ENCODE measurements at regions not wholly inside any gene's neighbourhood (a gene's known extent, or its start where the extent isn't known, plus 50 kb on each side); places are given as distances from the start of the nearest gene placed in this dataset.
"Not testable (repeated sequence)": the region's sequence is repeated elsewhere in the genome, so short reads cannot be mapped to it uniquely, and the experiment has no call there.

GRCh38 chr14:29355331-29355730 is 572.3 kb downstream of the PRKD1 start:
- no peak for DNase-seq (ENCODE audit: low read depth in 2 of 2)

- no peak for DNase-seq (ENCODE audit: low read depth in 2 of 2)
Measured at GRCh38 chr14:29355846-29356245, 571.8 kb downstream of the PRKD1 start.

- DNase-seq (ENCODE audit: low read depth in 2 of 2), result no peak
Measured at GRCh38 chr14:29360656-29361055, 567.0 kb downstream of the PRKD1 start.

- no peak for DNase-seq (ENCODE audit: low read depth in 2 of 2)
Measured at GRCh38 chr14:29370024-29370423, 557.6 kb downstream of the PRKD1 start.

- peak in 1 of 2 donors; percentile 77 for DNase-seq (ENCODE audit: low read depth in 2 of 2)
Measured at GRCh38 chr14:29376237-29376636, 551.4 kb downstream of the PRKD1 start.

- no peak for DNase-seq (ENCODE audit: low read depth in 2 of 2)
Measured at GRCh38 chr14:29380826-29381225, 546.8 kb downstream of the PRKD1 start.

GRCh38 chr14:29388571-29388970 is 539.1 kb downstream of the PRKD1 start:
- DNase-seq (ENCODE audit: low read depth in 2 of 2), result no peak

- peak in 1 of 2 donors; percentile 1 for DNase-seq (ENCODE audit: low read depth in 2 of 2)
Measured at GRCh38 chr14:29390081-29390832, 537.4 kb downstream of the PRKD1 start.

GRCh38 chr14:29391231-29391630 is 536.4 kb downstream of the PRKD1 start:
- no peak for DNase-seq (ENCODE audit: low read depth in 2 of 2)

- no peak for DNase-seq (ENCODE audit: low read depth in 2 of 2)
Measured at GRCh38 chr14:29391801-29392200, 535.8 kb downstream of the PRKD1 start.

- no peak for DNase-seq (ENCODE audit: low read depth in 2 of 2)
Measured at GRCh38 chr14:29392287-29392686, 535.4 kb downstream of the PRKD1 start.

- DNase-seq (ENCODE audit: low read depth in 2 of 2), result no peak
Measured at GRCh38 chr14:29403091-29403490, 524.6 kb downstream of the PRKD1 start.

GRCh38 chr14:29410581-29410980 is 517.1 kb downstream of the PRKD1 start:
- no peak for DNase-seq (ENCODE audit: low read depth in 2 of 2)

- DNase-seq (ENCODE audit: low read depth in 2 of 2), result not testable (repeated sequence)
Measured at GRCh38 chr14:29414931-29415330, 512.7 kb downstream of the PRKD1 start.

GRCh38 chr14:29419736-29420135 is 507.9 kb downstream of the PRKD1 start:
- DNase-seq (ENCODE audit: low read depth in 2 of 2), result peak; percentile 11 to 55

- DNase-seq (ENCODE audit: low read depth in 2 of 2), result no peak
Measured at GRCh38 chr14:29421156-29421728, 506.4 kb downstream of the PRKD1 start.

GRCh38 chr14:29425705-29426482 is 501.8 kb downstream of the PRKD1 start:
- no peak for DNase-seq (ENCODE audit: low read depth in 2 of 2)

- peak; percentile 44 to 92 for DNase-seq (ENCODE audit: low read depth in 2 of 2)
Measured at GRCh38 chr14:29442696-29443095, 485.0 kb downstream of the PRKD1 start.

- DNase-seq (ENCODE audit: low read depth in 2 of 2), result no peak
Measured at GRCh38 chr14:29444216-29444615, 483.4 kb downstream of the PRKD1 start.

GRCh38 chr14:29444805-29445204 is 482.8 kb downstream of the PRKD1 start:
- DNase-seq (ENCODE audit: low read depth in 2 of 2), result no peak

GRCh38 chr14:29446971-29447370 is 480.7 kb downstream of the PRKD1 start:
- DNase-seq (ENCODE audit: low read depth in 2 of 2), result no peak

GRCh38 chr14:29451941-29452340 is 475.7 kb downstream of the PRKD1 start:
- no peak for DNase-seq (ENCODE audit: low read depth in 2 of 2)

GRCh38 chr14:29453045-29453444 is 474.6 kb downstream of the PRKD1 start:
- DNase-seq (ENCODE audit: low read depth in 2 of 2), result no peak
